Sciatic nerve (tissue), 2 donors: ENCODE measurements at regions not wholly inside any gene's neighbourhood (a gene's known extent, or its start where the extent isn't known, plus 50 kb on each side); places are given as distances from the start of the nearest gene placed in this dataset.

Experiments used
- ATAC-seq: fragments of 200-7000 bp; cut with Tn5 transposase; one replicate; pipeline ENCODE4 v1.9.1; 2020; ENCODE audit warnings: mild to moderate bottlenecking, moderate library complexity
- DNase-seq: peaks from one replicate; pipeline ENCODE4 v3.0.0-alpha.2; 2020; ENCODE audit warnings: low spot score
- intact Hi-C: fragments of 100-400 bp; cut with DNase I; formaldehyde crosslinking; loops from one replicate; pipeline ENCODE4 v1.14.2; 2022
- donor health status: DM: no; HTN: no; CAD: no.
- donor health status: DM: no; HTN: no; CAD: no.

DNA sequence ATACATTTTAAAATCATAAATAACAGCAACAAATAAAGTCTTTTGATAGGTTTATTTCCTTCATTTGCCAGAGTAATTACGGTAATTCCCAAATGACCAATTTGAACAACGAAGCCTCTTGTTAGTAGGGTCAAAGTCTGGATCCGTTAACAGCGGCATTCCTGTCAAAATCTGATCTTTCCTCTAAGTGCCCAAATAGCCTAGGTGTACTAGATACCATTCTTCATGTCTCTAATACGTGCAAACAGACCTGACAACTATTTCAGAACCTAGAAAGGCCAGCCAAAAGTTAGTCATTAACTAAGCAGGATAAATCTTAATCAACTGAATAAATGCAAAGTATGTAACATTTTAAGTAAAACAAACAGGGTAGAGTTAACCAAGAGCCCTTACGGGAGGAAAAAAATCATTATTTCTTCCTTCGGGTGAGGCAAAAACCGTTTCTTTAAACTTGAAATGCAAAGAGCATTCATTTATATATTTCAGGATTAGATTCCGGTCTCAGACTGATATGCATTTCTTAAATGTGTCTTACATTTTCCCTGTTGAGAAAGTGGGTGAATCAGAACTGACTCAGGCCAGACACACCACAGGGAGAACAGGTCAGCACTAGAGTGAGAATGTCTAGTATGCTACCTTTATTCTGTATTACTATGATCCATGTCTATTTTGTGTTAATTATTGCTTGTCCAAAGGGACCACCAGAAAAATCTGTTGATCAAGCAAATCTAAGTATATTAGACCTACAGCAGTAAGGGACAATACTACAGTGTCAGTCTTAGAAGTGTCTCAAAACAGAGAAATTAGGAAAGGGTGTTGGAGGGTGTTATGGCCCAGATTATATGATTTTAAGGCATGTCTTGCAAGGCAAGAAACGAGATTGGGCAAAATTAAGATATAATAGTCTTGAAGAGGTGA lies 141.5 kb upstream of the NDUFV2 start:
- DNase-seq (no peak), ATAC-seq (no peak)
- intact Hi-C loops: no loop called here

DNA sequence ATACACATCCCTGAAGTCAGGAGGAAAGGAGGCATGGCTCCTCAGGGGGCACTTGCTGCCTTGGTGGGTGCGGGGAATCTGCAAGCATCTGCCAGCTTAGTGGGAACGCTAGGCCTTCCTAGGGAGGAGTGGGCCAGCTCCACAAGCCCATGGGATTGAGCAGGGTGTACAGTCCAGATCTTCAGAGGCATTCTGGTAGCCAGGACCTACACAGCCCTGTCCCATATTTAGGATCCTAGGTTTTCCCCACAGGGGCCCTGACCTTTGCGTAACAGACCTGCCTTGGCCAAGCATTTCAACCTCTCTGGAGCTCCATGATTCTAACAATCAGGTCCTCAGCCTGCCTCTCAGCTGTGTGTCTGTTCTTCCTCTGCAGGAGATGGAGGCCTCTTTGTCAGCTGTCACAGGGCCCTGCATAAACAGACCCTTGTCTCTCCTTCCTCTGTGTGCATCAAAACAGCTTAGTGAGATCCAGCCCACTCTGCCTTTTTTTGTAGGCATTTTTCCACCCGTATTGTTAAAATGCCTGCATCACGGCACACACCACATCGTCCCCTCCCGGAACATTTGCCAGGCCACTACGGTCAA lies 140.2 kb upstream of the NDUFV2 start:
- intact Hi-C loops: no loop called here
- no peak for ATAC-seq
- DNase-seq: no peak

DNA sequence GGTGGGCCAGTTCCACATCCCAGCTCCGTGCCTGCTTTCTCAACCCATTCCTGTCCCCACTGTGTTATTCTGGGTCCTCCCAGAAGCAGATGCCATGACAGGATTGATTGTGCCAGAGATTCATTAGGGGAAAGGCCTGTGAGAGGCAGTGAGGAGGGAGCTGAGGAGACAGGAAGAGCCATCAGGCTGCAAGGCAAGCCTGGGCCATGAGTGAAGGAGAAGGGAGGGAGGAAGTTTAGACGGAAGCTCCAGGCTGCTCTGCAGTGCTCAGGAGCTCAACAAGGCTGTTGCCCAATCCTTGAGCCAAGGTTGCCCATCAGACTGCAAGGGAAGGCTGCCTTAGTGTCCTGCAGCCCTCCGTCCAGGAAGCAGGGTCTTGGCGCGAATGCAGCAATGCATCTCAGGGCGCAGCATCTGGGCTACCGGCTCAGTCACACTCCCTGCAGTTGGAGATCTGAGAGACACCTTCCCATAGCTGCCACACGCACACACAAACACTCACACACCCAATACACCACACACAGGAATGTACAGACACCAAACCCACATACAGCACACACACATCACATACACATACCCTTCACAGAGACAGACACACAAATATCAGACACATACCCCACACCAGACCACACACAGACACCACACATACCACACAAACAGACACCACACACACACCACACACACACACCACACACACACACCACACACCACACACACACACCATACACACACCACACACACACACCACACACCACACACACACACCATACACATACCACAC lies 139.5 kb upstream of the NDUFV2 start:
- intact Hi-C loops: no loop called here

DNA sequence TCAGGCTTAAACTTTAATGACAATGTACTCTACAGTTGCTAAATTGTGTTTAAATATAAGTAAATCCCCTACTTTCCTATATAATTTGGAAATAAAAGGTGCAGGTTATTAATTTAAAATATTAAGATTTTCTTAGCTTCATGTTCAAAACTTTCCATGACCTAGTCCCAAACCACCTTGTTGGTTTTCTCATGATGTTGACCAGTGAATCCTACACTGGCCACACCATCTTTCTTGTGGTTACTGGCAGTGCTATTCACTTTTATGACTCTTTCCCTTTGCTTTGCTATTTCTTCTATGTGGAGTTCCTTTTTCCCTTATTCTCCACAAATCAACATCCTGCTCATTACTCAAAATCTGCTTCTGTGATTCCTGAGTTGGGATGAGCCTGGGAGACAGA lies 138.6 kb upstream of the NDUFV2 start:
- intact Hi-C loops: no loop called here
- ATAC-seq (no peak), DNase-seq (no peak)

More for the DNA sequence above, 139.5 kb upstream of the NDUFV2 start:
- ATAC-seq (no peak), DNase-seq (no peak)

DNA sequence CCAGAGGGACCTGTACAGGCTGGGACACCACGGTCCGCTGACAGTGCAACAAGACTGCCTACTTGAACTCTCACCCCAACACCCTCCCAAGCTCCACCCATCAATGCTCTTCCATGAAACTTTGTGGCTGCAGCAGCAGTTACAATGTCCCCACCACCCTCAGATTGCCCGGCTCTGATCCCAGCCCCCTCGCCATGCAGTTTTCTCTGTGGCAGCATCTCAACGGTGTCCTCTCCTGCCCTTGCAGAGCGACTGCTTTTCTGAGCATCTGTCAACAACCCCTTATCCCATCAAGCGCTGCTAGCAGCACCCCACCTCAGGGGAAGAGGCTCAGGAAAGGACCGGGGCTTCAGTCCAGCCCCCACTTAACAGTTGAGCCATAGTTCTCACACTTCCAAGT lies 137.1 kb upstream of the NDUFV2 start:
- ATAC-seq (no peak), DNase-seq (no peak)
- intact Hi-C loops: no loop called here

DNA sequence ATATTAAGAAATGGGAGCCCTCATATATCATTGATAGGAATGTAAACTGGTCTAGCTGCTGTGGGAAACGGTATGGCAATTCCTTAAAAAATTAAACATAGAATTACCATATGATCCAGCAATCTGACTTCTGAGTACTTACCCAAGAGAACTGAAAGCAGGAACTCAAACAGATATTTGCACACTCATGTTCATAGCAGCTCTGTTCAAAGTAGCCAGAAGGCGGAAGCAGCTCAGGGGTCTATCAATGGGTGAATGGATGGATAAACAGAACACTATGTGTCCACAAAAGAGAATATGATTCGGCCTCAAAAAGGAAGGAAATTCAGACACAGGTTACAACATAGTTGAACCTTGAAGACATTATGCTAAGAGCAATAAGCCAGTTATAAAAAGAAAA lies 135.7 kb upstream of the NDUFV2 start:
- DNase-seq: no peak
- intact Hi-C loops: no loop called here
- ATAC-seq: no peak

DNA sequence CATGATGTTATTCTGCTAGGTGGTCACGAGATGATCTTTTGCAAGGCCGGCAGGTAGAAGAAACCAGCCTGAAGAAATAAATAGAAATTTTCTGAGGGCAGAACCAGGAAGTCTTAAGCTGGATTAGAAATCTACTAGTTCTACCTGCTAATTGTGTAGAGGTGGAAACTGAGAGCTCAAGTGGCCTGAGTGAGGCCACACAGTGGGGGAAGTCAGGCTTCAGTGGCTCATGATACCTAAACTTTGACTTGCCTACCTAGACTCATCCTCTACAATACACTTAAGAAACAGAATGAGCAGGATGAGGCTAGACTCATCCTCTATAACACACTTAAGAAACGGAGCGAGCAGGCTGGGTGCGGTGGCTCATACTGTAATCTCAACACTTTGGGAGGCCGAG lies 134.9 kb upstream of the NDUFV2 start:
- DNase-seq (no peak), ATAC-seq (no peak)
- intact Hi-C loops: no loop called here

DNA sequence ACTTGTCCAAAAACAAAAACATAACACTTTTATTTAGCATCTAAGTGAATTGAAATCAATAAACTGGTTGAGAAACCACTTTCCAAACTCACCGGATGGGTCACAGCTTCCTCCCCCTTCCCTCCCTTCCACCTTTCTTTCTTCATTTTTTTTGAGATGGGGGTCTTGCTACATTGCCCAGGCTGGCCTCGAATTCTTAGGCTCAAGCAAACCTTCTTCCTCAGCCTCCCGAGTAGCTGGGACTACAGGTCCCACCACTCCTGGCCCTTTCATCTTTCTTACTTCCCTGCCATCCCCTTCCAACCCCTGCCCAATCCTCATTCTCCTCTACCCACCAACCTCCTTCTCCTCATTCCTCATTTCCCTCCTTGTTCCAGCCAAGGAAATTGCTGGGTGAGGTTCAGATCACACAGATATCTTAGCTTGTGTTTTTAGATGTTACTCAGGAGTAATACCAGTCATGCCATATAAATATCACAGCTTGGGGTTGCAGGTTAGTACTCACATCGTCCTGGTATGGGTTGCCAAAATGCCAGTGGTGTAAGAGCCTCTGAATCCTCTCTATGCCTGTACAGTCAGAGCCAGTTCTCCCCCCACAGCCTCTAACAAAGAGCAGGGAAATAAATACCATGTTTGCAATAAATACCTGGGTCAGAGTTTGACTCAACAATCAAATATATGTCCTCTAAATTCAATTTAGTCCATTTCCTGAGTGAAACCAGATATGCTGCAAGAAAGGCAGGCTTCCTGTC lies 132.7 kb upstream of the NDUFV2 start:
- intact Hi-C loops: no loop called here
- DNase-seq (no peak), ATAC-seq (no peak)

DNA sequence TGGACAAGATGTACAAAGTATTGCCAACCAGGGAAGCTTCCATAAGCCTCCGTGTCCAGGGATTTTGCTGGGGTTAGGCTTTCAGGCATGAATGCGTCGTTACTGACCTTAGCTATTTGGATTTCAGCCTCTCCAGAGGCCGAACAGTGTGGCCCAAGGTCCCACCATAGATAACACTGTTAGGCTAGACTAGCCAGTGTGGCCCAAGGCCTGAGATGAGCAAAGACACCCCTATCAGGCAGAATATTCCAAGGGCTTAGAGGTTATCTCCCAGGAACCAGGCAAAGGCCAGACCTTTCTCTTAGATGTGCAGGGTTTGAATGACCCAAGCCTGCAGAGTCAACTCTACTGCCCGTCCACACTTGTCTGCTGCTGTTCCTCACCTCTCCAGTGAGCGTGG lies 131.7 kb upstream of the NDUFV2 start:
- no peak for DNase-seq
- ATAC-seq: no peak
- intact Hi-C loops: no loop called here

DNA sequence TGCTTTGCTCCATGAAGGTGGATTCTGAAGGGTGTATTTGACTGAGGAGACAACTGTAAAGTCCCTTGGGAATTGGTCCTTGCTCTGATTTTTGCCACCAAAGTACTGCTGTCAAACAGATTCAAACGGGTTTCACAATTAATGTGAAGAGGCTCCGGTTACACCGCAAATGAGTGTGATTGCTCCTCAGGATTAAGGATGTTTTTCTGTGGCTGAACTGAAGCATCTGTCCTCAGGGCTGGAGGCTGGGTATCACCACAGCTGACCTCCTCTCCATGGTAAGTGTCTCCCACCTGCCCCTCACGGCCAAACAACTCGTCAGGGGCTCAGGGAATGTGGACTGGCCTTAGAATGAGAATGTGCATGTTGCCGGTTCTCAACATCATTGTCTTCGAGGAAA lies 130.4 kb upstream of the NDUFV2 start:
- intact Hi-C loops: no loop called here
- no peak for ATAC-seq
- DNase-seq: no peak

DNA sequence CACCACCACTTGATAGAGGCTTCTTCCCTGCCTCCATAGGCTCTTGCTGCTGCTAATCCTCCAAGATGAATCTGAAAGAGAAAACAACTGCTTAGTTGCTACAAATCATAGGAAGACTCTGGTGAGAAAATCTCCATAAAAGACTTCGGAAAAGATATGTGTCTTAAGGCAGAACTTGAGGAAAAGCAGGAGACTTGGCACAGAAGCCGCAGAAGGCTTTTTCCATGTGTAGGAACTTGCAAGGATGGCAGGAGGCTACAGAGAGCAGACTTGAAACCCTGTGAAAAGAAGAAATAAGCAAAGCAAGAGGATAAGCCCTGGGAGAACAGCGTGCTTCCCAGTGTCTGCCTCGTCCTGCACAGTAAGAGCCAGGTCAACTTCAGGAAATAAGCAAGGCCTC lies 128.2 kb upstream of the NDUFV2 start:
- no peak for DNase-seq
- intact Hi-C loops: no loop called here
- ATAC-seq: no peak

DNA sequence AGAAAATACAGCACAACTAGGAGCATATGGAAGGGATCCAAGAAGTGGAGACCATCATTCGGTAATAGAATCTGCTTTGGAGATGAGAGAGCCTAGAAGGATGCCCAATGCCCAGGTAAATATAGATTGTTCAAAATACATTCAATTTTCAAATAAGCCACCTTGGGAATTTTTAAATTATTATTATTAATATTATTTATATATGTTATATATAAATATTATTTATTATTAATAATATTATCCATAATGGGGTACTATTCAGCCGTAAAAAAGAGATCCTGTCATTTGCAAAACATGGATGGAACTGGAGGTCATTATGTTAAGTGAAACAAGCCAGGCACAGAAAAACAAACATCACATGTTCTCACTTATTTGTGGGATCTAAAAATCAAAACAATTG lies 127.8 kb upstream of the NDUFV2 start:
- intact Hi-C loops: no loop called here

DNA sequence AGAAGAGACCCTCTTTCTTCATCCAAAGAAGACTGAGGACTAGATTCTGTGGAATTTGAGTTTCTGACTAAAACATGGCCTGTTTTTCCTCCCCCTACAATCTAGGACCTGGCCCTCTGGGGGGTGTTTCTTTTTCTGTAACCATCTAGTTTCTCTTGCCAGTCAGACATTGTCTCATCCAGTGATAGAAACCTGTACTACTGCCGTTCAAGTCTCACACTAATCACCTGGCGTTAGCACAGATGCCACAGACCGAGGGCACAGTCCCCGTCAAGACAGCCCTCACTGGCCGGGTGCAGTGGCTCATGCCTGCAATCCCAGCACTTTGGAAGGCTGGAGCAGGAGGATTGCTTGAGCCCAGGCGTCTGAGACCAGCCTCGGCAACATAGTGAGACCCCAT lies 126.9 kb upstream of the NDUFV2 start:
- no peak for DNase-seq
- intact Hi-C loops: no loop called here
- ATAC-seq: no peak

More for the DNA sequence above, 127.8 kb upstream of the NDUFV2 start:
- DNase-seq (no peak), ATAC-seq (no peak)

DNA sequence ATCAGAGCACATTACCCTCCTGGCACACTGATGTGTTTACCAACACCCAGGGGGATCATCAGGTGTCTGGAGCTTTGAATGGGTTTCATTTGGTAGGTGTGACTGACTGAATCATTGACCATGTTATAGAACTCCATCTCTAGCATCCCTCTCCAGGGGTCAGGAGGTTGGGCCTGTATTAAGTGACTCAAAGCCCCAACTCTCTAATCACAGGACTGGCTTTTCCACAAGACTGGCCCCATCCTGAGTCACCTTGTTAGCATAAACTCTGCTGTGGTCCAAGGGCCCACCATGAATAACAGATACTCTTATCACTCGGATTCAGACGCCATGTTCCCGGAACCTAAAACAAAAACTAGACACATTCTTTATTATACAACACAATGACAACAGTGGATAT lies 125.9 kb upstream of the NDUFV2 start:
- ATAC-seq (no peak), DNase-seq (no peak)
- intact Hi-C loops: no loop called here

DNA sequence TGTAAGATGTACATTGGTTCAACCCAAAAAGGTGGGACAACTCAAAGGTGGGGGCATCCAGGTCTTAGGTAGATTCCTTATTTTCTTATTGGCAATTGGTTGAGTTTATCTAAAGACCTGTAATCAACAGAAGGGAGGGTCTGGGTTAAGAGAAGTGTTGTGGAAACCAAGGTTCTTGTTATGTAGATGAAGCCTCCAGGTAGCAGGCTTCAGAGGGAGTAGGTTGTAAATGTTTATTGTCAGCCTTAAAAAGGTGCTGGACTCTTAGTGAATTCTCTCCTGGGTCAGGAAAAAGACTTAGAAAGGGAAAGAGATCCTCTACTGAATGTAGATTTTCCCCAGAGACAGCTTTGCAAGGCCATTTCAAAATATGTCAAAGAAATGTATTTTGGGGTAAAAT lies 125.3 kb upstream of the NDUFV2 start:
- DNase-seq: no peak
- ATAC-seq: no peak
- intact Hi-C loops: no loop called here

DNA sequence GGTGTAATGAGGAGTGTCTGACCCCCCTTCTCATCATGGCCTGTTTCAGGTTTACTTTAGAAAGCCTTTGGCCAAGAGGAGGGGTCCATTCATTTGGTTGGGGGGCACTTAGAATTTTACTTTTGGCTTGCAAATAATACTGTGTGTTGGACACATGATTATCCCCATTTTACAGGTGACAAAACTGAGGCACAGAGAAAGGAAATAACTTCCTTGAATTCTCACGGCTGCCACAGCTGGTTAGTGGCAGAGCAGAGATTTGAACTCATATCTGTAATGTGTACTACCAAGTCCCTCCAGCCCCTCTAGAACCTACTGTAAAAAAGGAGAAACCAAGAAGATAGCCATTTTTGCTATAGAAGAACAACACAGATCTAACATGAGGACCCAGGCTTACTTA lies 124.8 kb upstream of the NDUFV2 start:
- DNase-seq (no peak), ATAC-seq (no peak)
- intact Hi-C loops: no loop called here

DNA sequence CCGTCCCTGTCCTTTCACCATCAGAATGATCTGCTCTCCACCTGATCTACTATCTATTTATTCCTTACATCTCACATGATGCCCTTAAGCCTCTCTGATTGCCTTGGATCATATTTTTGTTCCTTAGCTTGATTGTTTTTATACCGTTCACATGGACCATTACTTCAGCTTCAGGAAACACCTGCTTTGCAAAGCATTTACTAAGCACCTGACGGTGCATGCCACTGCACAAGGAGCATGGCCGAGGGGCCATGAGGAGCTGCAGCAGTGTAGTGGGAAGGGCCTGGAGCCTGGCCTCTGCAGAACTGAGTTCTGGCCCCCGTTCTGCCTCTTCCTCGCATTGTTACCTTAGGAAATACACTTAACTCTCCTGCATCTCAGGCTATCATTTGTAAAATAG lies 124.1 kb upstream of the NDUFV2 start:
- ATAC-seq (no peak), DNase-seq (no peak)
- intact Hi-C loops: no loop called here

DNA sequence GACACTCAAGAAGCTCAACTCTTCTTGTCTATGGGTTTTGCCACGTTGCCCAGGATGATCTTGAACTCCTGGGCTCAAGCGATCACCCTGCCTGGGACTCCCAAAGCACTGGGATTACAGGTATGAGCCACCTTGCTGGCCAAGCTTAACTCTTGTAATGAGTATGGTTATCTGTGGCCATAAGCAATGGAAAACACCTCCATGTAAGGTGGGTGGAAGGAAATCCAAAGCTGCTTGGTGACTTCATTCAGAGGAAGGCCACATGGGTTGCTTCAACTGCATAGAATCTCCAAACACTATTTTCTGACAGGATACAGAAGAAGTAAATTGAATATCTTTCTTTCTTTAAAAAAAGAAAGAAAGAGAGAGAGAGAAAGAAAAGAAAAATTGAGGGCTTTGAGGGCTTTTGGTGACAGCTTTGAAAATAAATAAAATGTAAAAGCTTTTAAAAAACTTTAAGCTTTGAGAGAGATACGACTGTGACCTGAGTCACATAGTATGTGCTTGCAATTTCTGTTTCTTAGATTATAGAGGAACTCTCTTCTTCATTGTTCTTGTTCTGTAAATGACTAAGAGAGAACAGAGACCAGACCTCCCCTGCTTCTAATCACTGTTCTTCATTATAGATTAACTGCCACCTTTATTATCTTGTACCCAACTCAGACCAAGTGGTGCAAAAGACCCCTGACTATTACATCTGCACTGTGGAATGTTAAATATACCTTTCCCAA lies 123.1 kb upstream of the NDUFV2 start:
- intact Hi-C loops: no loop called here
- no peak for ATAC-seq
- DNase-seq: no peak

DNA sequence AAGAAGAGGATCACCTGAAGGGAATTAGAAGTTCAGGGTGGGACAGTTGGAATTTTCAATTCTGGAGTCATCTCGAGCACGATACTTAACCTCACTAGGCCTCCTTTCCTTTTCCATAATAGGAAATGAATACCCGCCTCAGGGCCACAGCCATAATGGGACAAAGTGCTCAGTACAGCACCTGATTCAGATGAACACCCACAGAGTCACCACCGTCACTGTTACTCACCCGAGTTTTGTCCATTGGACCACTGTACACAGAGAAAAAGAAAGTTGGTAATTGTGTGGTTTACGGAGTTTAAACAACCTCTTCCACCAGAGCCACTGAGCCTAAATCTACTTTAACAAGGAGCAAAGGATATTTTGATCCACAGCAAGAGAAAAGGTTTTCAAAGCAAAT lies 122.0 kb upstream of the NDUFV2 start:
- intact Hi-C loops: loop anchor here (10.0 kb wide), 1 partner anchor 326 kb away; no protein-coding TSS in a partner anchor
- no peak for ATAC-seq
- no peak for DNase-seq
